HEK293 (cell line): ENCODE measurements at regions not wholly inside any gene's neighbourhood (a gene's known extent, or its start where the extent isn't known, plus 50 kb on each side); places are given as distances from the start of the nearest gene placed in this dataset.
A peak's percentile ranks its signal among the peaks of the same experiment; 100 is the strongest.
"Not testable (repeated sequence)": the region's sequence is repeated elsewhere in the genome, so short reads cannot be mapped to it uniquely, and the experiment has no call there.

Experiments
- CTCF ChIA-PET: fragments of 350-600 bp; formaldehyde crosslinking; extraction: SDS; loops from one replicate; lab custom pipeline; 2021; ENCODE audit warnings: antibody characterized with exemption; lab: Yijun Ruan, JAX
- POLR2A ChIA-PET: fragments of 300-600 bp; formaldehyde crosslinking; extraction: SDS; loops from one replicate; lab custom pipeline; 2020; ENCODE audit warnings: antibody characterized with exemption, inconsistent platforms; lab: Yijun Ruan, JAX
- H3K27ac ChIP-seq: fragments of 200-500 bp; sonication (Bioruptor generic); 2 replicates; pipeline ENCODE4 v1.5.1; 2014; ENCODE audit warnings: low read depth, low read length, control low read depth, inconsistent platforms; ENCODE audit errors: extremely low read depth
- H3K36me3 ChIP-seq, 2 experiments: fragments of 200-500 bp in 1 of 2; sonication (Bioruptor generic) in 1 of 2; 1 replicate in 1 of 2; 2 replicates in 1 of 2; pipeline ENCODE4 v1.5.1; 2014 to 2017; ENCODE audit warnings: inconsistent platforms in 2 of 2, low read length in 2 of 2; ENCODE audit not compliant: control insufficient read depth in 2 of 2, insufficient read depth in 1 of 2
- H3K4me1 ChIP-seq: fragments of 200-500 bp; sonication (Bioruptor generic); 2 replicates; pipeline ENCODE4 v1.5.1; 2014; ENCODE audit warnings: mild to moderate bottlenecking, low read length, inconsistent platforms; ENCODE audit not compliant: control insufficient read depth, insufficient read depth
- H3K4me3 ChIP-seq: 2 replicates; pipeline ENCODE4 v1.5.1; 2011; ENCODE audit warnings: low read depth, mild to moderate bottlenecking, control low read depth, low read length, moderate library complexity
- H3K9me3 ChIP-seq: fragments of 200-500 bp; sonication (Bioruptor generic); 2 replicates; pipeline ENCODE4 v1.5.1; 2014; ENCODE audit warnings: low read depth, low read length, inconsistent platforms; ENCODE audit not compliant: control insufficient read depth, insufficient read depth
- BCL11B ChIP-seq: fragments of 450-650 bp; formaldehyde crosslinking; IDR thresholded peaks from 2 replicates; pipeline ENCODE4 v1.5.1; 2016; ENCODE audit warnings: low read depth, missing biosample characterization, missing genetic modification characterization
- CTCF ChIP-seq: fragments of 450-650 bp; formaldehyde crosslinking; IDR thresholded peaks from 2 replicates; pipeline ENCODE4 v1.5.1; 2016; ENCODE audit warnings: missing biosample characterization, missing genetic modification characterization
- HOXD13 ChIP-seq: sonication (generic); formaldehyde crosslinking; IDR thresholded peaks from 2 replicates; pipeline ENCODE4 v1.8.0; 2022; ENCODE audit warnings: missing genetic modification reagents, borderline replicate concordance
- KLF9 ChIP-seq: fragments of 450-650 bp; formaldehyde crosslinking; IDR thresholded peaks from 2 replicates; pipeline ENCODE4 v1.5.1; 2016; ENCODE audit warnings: missing biosample characterization, missing genetic modification characterization, low read depth
- MZF1 ChIP-seq: fragments of 450-650 bp; formaldehyde crosslinking; IDR thresholded peaks from 2 replicates; pipeline ENCODE4 v1.5.1; 2017; ENCODE audit warnings: missing biosample characterization, missing genetic modification characterization, borderline replicate concordance
- PRDM1 ChIP-seq: fragments of 450-650 bp; formaldehyde crosslinking; IDR thresholded peaks from 2 replicates; pipeline ENCODE4; 2016; ENCODE audit warnings: missing biosample characterization, missing genetic modification characterization
- ZBTB17 ChIP-seq: fragments of 450-650 bp; formaldehyde crosslinking; IDR thresholded peaks from 2 replicates; pipeline ENCODE4 v1.5.1; 2016; ENCODE audit warnings: missing biosample characterization, missing genetic modification characterization
- ZNF114 ChIP-seq: fragments of 450-650 bp; formaldehyde crosslinking; IDR thresholded peaks from 2 replicates; pipeline ENCODE4 v1.5.0; 2017; ENCODE audit warnings: missing biosample characterization, missing genetic modification characterization
- ZNF654 ChIP-seq: fragments of 450-650 bp; formaldehyde crosslinking; IDR thresholded peaks from 2 replicates; pipeline ENCODE4 v1.5.1; 2016; ENCODE audit warnings: low read depth, missing biosample characterization, missing genetic modification characterization
- ZNF777 ChIP-seq: fragments of 450-650 bp; formaldehyde crosslinking; IDR thresholded peaks from 2 replicates; pipeline ENCODE4 v1.5.1; 2017; ENCODE audit warnings: missing biosample characterization, missing genetic modification characterization, borderline replicate concordance
- ZSCAN23 ChIP-seq: fragments of 450-650 bp; formaldehyde crosslinking; IDR thresholded peaks from 2 replicates; pipeline ENCODE4 v1.5.1; 2016; ENCODE audit warnings: missing biosample characterization, missing genetic modification characterization
- TF ChIP-seq, protein P1 (sequence below): fragments of 450-650 bp; formaldehyde crosslinking; IDR thresholded peaks from 2 replicates; pipeline ENCODE4 v1.5.1; 2016; ENCODE audit warnings: missing biosample characterization, missing genetic modification characterization
- TF ChIP-seq, protein P2 (sequence below): fragments of 450-650 bp; formaldehyde crosslinking; IDR thresholded peaks from 2 replicates; pipeline ENCODE4 v1.5.1; 2016; ENCODE audit warnings: missing biosample characterization, missing genetic modification characterization, borderline replicate concordance

DNA sequence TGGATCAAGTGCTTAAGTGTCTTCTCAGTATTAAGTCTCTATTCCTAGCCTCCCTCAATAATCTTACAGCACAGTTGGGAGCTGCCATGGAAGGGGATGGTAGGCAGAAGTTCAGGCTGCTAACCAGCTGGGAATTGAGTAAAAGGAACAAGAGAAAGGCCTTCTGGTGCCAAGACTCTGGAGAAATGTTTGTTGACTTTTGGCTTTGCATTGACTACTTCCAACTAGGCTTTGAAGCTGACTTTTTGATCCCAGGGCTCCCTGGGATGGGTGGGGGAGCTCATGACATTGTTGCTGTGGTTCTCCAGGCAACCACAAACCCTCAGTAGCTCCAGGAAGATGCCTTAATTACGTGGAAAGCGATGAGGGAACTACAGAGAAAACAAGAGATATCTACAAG lies 85.2 kb upstream of the HTR4 start (continued):
- TF ChIP-seq, protein P1, sequence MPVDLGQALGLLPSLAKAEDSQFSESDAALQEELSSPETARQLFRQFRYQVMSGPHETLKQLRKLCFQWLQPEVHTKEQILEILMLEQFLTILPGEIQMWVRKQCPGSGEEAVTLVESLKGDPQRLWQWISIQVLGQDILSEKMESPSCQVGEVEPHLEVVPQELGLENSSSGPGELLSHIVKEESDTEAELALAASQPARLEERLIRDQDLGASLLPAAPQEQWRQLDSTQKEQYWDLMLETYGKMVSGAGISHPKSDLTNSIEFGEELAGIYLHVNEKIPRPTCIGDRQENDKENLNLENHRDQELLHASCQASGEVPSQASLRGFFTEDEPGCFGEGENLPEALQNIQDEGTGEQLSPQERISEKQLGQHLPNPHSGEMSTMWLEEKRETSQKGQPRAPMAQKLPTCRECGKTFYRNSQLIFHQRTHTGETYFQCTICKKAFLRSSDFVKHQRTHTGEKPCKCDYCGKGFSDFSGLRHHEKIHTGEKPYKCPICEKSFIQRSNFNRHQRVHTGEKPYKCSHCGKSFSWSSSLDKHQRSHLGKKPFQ (tag by site-specific recombination) = no peak
- no peak for TF ChIP-seq HOXD13

- H3K4me3 ChIP-seq = no peak overlapping the region
- H3K9me3 ChIP-seq = no peaks in the 10 kb centered on the region
- no peaks in the 10 kb centered on the region for H3K36me3 ChIP-seq
- ChIA-PET POLR2A (no interaction called here), CTCF (interaction anchor here (0.6 to 18.8 kb wide), 35 partner anchors 7 to 600 kb away, joined by 3 to 489 read pairs (median 4); partner anchors contain the start of gene ADRB2)
- H3K27ac ChIP-seq = no peak overlapping the region
- 0 out of 2 replicates have a peak, but pooled peaks cover 5% of the 10 kb centered on the region for H3K4me1 ChIP-seq
- no peak for TF ChIP-seq BCL11B (tag by site-specific recombination)
- TF ChIP-seq PRDM1 = no peak
- no peak for TF ChIP-seq MZF1 (tag by site-specific recombination)
- TF ChIP-seq ZNF114 (tag by site-specific recombination) = no peak
- TF ChIP-seq, protein P2, sequence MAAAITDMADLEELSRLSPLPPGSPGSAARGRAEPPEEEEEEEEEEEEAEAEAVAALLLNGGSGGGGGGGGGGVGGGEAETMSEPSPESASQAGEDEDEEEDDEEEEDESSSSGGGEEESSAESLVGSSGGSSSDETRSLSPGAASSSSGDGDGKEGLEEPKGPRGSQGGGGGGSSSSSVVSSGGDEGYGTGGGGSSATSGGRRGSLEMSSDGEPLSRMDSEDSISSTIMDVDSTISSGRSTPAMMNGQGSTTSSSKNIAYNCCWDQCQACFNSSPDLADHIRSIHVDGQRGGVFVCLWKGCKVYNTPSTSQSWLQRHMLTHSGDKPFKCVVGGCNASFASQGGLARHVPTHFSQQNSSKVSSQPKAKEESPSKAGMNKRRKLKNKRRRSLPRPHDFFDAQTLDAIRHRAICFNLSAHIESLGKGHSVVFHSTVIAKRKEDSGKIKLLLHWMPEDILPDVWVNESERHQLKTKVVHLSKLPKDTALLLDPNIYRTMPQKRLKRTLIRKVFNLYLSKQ (tag by site-specific recombination) = no peak
- TF ChIP-seq KLF9 (tag by site-specific recombination) = no peak
Observed at GRCh38 chr5:148740079-148740858, 85.9 kb upstream of the HTR4 start.

DNA sequence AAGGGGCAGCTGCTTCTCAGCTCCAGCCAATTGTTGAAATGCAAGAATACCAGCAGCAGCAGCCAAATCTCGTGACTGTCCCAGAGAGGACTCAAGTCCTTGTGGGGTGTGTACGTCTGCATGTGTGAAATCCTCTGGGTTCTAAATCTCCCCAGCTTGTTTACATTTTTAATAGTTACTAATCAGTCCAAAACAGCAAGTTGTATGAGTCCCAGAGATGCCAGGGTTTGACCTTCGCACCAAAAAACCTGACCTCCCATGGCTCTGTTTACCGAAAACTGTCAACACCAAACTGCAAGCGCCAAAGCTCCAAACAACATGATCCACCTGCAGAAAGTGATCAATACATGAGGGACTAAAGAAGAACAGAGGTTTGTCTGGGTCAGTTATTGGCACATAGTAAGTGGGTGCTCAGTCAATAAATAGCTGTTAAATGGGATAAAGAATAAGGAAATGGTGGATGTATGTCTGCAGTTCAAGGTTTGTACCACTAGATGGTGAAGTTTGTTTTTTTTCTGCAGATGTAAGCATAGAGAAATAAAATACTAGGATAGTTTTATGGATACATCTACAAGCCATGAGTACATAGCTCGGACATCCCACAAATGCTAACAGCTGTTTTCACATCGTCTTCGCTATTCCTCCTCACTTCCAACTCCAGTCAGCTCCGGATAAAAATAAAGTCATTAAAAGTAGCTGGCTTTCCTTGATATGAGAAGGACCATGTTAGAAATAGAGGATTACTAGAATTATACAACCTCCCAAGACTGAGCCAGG lies 85.3 kb upstream of the ADRB2 start:
- ChIA-PET POLR2A (interaction anchor here (0.9 to 1.6 kb wide), 2 partner anchors 216 to 294 kb away, joined by 3 read pairs; no protein-coding TSS in a partner anchor), CTCF (interaction anchor here (0.6 to 18.8 kb wide), 53 partner anchors 8 to 600 kb away, joined by 3 to 489 read pairs (median 4); partner anchors contain the start of gene ADRB2)
- Histone ChIP-seq H3K4me3 (no peak overlapping the region), H3K4me1 (no peaks in the 10 kb centered on the region), H3K36me3 (no peaks in the 10 kb centered on the region), H3K27ac (no peak overlapping the region), H3K9me3 (no peaks in the 10 kb centered on the region)
- TF ChIP-seq ZBTB17 (peak; percentile 51; the same call in 1 of the 2 replicates), CTCF (peak; percentile 7; the same call in 1 of the 2 replicates), ZNF654 (tag by site-specific recombination) (peak; percentile 80), ZNF777 (no peak), ZSCAN23 (tag by site-specific recombination) (no peak)

DNA sequence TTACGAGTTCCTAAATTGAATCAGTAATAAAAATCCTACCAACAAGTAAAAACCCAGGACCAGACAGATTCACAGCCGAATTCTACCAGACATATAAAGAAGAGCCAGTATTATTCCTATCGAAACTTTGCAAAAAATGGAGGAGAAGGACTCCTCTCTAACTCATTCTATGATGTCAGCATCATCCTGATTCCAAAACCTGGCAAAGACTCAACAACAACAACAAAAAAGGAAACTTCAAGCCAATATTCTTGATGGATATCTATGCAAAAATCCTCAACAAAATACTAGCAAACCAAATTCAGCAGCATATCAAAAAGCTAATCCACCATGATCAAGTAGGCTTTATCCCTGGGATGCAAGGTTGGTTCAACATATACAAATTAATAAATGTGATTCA lies 84.6 kb upstream of the ADRB2 start:
- H3K36me3 ChIP-seq, H3K4me1 ChIP-seq, H3K4me3 ChIP-seq, H3K27ac ChIP-seq, H3K9me3 ChIP-seq: not testable (repeated sequence)
- ChIA-PET POLR2A (interaction anchor here (0.9 to 1.6 kb wide), 2 partner anchors 216 to 294 kb away, joined by 3 read pairs; no protein-coding TSS in a partner anchor), CTCF (interaction anchor here (0.6 to 18.8 kb wide), 45 partner anchors 9 to 528 kb away, joined by 3 to 489 read pairs (median 5); partner anchors contain the start of gene ADRB2)

- H3K9me3 ChIP-seq, POLR2A ChIA-PET, H3K27ac ChIP-seq, H3K4me1 ChIP-seq, H3K36me3 ChIP-seq, H3K4me3 ChIP-seq: not testable (repeated sequence)
- CTCF ChIA-PET = interaction anchor here (0.6 to 18.8 kb wide), 8 partner anchors 10 to 373 kb away, joined by 3 to 489 read pairs (median 7); no protein-coding TSS in a partner anchor
Observed at GRCh38 chr5:148744380-148744779, 82.0 kb upstream of the ADRB2 start.
